ENCODE measurements at regions not wholly inside any gene's neighbourhood (a gene's known extent, or its start where the extent isn't known, plus 50 kb on each side); places are given as distances from the start of the nearest gene placed in this dataset.
"Not testable (repeated sequence)": the region's sequence is repeated elsewhere in the genome, so short reads cannot be mapped to it uniquely, and the experiment has no call there.

DNA sequence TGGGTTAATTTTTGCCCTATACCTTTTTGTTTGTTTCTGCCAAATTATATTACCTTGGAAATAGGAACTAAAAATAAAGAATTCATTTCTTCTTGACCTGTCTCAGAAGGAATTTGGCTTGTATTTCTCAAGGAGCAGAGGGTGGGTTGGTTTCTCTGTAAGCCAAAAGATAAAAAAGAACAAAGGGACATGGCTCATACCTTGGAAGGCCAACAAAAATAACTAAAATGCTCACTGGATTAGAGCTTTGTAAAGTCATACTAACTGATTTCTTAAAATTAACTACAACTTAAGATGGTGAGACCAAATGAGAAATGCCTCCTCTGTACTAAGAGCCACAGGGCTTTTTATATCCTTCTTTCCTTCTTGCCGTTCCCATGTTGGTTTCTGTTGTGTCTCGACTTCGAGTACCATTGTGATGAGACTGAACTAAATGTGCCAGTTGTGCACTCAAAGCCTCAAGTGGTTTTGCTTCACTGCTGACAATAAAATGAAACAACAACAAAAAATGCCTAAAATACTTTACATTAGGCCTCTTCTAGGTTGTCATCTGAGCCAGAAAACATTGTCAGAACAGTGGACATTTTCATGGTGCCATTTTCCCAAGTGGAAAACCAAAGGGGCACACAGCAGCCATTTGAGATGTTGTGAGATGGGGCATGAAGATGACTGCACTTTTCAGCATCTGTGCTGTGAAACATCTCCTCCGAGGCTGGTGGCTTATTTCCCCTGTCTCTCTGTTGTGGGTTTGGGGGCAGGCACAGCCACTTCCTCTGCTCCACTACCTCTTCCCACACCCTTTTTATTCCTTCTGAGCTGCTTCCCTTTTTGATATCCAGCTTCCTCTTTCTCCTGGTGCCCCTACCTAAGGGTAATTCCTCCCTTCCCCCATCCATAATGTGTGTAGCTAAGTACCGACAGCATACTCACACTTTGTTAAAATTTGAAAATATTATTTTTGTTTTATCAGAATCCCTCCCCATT is 51.8 kb upstream of the AGR3 start:
- DNase-seq (ENCODE audit: low read depth), result no peak

DNA sequence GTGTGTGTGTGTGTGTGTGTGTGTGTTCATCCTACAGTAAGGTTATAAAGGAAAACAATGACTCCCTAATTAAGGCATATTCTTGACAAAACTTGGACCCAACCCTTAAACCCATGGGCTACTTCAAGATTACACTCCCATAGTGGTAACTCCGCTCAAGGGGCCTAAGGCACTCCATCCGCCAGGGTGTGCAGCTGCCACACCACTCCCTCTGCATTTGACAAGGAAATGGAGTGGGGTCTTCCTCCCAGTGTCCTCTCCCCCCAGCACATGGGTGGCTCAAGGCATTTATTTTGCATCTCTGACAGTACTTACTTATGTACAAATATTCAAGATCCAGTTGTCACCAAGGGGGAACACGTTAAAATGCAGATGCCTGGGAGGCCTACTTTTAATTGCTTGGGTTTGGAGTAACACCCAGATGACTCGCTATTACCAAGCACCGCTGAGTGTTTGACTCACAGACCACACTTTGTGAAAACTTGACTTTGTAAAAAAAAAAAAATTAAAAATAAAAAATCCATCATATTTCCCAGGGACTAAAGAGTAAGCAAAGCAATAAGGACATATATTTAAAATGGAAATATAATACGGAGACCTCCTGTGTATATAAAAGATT is 53.0 kb upstream of the AGR3 start:
- peak; percentile 72 for DNase-seq (ENCODE audit: low read depth)

DNA sequence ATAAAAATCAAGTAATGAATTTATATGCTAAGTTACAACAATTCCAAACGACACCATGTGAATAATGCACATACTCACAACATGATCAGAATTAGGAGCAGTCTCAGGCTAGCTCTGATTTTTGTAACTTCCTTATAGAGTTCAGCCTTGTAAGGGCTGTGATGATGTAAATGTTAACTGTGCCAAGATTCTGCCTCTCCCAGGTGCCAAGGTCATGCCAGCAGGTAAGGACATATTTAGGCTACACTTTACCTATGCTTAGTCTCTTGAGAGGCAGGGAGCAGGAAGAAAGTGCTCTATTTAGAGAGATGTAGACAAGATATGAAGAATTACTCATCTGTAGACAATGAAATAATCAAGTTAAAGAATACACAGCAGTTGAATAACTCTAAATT is 53.6 kb upstream of the AGR3 start:
- peak; percentile 68 for DNase-seq (ENCODE audit: low read depth)

DNA sequence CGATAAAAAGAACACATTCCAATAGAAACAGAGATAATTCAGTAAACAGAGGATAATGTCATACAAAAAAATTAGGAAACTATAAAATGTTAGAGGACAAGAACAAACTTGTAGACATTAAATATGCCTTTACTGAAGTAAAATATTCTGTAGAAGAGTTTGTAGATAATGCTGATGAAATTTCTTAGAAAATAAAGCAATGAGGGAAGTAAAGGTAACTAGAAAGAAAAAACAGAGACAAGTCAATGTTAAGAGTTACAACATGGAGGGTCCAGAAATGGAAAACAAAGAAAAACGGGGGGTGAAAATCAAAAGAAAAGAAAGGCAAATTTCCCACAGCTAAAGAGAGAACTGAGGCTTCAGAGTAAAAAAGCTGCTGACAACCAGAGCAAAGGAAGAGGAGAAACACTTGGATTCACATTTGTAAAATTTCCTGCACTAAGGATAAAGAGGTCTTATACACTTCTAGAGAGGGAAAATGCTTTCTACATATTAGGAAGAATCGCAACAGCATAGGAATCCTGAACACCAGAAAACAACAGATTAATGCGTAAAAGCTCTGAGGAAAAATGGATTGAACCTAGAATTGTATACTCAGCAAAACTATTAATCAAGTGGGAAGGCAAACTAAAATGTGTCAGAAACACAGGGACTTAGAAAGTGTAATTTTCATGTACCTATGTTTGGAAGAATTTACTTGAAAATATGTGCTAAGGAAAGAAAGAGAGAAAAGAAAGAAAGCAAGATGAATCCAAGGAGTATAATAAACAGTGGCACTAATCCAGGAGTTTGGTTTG is 55.0 kb upstream of the AGR3 start:
- DNase-seq (ENCODE audit: low read depth), result no peak

DNA sequence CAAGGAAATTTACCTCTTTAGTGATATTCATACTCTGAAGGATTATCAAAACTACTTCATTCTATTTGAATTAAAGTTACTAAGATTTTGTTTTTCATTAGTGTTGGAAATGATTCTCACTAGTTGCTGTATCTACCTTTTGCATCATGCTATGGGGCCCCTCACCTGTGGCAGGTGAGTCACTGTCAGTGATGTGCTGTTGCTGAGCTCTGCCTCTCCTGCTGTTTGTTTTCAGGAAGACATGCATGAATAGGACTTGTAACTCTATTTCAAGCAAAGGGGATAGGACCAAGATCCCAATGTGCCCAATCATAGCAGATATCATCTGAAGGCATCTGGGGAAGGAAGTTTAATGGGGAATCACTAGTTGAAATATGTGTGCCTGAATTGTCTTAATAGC is 57.4 kb upstream of the AGR3 start:
- DNase-seq (ENCODE audit: low read depth), result no peak

DNA sequence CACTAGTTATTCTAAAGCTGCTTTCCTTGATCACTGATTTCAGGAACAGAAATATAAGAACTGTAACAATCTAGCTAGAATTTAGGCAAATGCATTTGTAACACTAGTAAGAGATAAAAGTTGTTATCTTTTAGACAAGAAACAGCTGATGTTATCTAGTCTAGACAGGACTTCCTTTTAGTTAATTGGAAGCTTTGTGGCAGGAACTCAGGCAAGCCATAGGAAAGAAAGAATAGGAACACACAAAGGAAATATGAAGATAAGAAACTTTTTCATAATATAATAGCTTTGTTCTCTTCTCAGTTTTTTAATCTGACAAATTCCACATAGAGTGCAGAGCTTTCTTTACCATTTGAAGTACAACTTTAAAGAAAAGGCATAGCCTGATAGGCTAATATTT is 59.0 kb upstream of the AGR3 start:
- no peak for DNase-seq (ENCODE audit: low read depth)

DNA sequence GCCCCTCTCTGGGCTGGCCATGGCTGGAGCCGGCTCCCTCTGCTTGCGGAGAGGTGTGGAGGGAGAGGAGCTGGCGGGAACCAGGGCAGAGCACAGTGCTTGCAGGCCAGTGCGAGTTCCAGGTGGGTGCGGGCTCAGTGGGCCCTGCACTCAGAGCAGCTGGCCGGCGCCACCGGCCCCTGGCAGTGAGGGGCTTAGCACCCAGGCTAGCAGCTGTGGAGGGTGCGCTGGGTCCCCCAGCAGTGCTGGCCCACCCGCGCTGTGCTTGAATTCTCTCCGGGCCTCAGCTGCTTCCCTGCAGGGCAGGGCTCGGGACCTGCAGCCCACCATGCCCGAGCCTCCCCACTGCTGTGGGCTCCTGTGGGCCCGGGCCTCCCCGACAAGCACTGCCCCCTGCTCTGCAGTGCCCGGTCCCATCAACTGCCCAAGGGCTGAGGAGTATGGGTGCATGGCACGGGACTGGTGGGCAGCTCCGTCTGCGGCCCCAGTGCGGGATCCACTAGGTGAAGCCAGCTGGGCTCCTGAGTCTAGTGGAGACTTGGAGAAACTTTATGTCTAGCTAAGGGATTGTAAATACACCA is 61.2 kb upstream of the AGR3 start:
- no peak for DNase-seq (ENCODE audit: low read depth)

DNA sequence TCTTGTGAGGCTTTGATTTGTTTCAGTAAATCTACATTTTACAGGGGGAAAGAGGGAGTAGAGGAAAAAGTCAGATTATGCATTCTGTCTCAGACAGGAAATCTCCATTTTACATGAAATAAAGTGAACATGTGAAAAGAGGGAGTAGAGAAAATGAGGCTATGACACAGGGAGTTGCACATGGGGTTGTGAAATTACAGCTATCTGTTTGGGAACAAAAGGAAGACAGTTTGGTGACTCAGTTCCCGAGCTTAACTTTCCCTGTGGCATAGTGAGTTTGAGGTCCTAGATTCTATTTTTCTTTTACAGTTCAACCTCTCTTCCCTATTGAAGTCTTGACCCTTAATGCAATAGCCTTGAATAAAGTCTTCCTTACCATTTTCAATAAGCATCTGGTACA is 63.2 kb upstream of the AGR3 start:
- no peak for DNase-seq (ENCODE audit: low read depth)

DNA sequence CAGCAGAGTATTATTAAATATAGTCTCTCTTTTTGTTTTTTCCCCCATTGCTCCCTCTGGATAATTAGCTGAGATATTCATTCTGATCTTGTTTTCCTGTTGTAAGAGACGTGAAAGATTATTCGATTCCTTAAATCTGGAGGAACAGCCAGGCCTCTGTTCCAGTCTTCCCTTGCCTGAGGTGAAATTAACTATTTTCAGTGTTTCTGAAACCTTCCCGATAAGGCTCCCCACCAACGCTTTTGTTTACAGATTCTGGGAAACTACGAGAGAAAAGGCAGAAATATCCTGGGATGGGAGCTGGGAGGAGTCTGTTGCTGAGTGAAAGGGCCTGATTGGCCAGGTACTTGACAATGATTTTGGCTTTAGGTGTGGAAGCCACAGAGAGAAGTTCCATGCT is 63.6 kb upstream of the AGR3 start:
- no peak for DNase-seq (ENCODE audit: low read depth)

DNA sequence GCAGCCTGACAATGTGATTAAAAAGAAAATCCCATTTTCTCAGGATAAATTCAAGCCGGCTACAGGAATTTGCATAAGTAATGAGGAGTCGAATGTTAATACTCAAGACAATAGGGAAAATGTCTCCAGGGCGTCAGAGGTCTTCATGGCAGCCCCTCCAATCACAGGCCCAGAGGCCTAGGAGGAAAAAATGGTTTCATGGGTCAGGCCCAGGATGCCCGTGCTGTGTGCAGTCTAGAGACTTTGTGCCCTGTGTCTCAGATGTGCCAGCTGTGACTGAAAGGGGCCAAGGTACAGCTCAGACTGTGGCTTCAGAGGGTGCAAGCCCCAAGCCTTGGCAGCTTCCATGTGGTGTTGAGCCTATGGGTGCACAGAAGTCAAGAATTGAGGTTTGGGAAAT is 66.3 kb upstream of the AGR3 start:
- DNase-seq (ENCODE audit: low read depth), result not testable (repeated sequence)

DNA sequence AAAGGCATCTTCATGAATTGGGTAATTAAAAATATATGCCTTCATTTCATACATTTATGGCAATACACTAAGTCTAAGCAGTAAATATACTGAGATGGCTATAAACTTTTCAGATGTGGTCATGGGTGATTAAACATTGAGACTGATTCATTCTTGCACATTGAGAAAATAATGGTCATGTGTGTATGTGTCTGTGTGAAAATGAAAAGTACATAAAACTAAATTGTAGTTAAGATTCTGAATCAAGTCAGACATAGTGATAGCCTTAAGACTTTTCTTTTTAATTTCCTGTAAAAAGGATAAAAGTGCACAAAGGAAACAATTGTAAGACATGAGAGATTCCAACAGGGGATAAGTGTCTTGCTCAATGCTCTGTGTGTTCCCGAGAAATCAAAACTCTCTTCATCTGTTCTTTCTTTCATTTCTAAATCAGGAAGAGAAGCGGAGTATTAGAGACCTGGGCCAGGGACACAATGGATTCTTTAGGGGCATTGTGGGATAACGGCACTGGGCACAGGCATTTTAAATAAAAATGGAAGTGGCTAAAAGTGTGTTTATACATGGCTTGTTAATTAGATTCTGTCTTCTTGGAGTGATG is 69.8 kb upstream of the AGR3 start:
- DNase-seq (ENCODE audit: low read depth), result peak; percentile 84

DNA sequence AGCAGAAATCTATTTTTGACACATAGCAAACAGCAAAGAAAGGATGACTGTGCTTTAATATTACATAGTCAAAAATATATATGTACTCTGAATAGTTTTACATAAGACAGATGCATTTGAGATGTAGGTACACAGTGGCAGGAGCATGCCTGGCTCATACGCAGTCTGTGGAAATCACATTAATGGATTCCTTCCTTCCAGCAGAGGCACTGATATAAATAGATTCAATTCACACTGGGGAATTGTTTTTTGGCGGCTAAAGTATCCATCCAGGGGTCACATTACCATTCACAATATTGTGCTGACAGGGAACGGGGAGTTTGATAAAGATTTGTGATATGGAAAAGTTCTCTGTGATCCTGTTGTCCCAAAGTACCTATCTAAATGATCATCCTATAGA is 72.5 kb upstream of the AGR3 start:
- no peak for DNase-seq (ENCODE audit: low read depth)

DNA sequence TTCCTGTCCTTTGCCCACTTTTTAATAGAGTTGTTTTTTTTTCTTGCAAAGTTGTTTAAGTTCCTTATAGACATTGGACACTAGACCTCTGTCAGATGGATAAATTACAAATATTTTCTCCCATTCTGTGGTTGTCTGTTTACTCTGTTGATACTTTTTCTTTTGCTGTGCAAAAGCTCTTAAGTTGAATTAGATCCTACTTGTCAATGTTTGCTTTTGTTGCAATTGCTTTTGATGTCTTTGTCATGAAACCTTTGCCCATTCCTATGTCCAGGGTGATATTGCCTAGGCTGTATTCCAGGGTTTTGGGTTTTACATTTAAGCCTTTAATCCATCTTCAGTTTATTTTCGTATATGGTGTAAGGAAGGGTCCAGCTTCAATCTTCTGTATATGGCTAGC is 76.9 kb upstream of the AGR3 start:
- DNase-seq (ENCODE audit: low read depth), result no peak

DNA sequence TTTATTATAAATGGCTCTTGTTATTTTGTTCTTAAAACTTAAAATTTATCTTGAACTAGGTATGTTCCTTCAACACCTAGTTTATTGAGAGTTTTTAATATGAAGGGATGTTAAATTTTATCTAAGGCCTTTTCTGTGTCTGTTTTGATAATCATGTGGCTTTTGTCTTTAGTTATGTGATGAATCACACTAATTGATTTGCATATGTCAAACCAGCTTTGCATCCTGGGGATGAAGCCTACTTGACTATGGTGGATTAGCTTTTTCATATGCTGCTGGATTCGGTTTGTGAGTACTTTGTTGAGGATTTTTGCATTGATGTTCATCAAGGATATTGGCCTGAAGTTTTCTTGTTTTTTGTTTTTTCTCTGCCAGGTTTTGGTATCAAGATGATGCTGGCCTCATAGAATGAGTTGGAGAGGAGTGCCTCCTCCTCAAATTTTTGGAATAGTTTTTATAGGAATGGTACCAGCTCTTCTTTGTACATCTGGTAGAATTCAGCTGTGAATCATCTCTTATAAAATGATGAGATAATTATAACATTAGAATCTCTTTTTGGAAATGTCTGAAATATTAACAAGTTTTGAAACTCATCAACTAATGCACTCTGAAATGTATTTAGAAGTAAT is 78.7 kb upstream of the AGR3 start:
- DNase-seq (ENCODE audit: low read depth), result no peak

DNA sequence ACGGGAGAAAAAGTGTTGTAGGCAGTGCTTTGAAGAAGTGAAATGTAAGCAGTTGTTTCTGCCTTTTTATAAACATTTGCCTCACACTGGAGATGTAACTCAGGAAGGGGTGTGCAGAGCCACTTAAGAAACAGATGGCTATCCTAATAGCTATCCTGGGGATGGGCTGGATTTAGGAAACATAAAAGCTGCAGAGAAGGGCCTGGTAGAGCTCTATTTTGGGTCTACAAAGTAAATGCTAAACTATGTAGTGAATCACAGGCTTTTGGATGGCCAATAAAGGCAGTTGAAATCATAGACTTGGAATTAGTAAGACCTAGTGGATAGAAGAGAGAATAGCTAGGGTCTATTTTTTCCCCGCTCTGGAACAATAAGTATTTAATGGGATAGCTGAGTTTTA is 79.9 kb upstream of the AGR3 start:
- DNase-seq (ENCODE audit: low read depth), result no peak

DNA sequence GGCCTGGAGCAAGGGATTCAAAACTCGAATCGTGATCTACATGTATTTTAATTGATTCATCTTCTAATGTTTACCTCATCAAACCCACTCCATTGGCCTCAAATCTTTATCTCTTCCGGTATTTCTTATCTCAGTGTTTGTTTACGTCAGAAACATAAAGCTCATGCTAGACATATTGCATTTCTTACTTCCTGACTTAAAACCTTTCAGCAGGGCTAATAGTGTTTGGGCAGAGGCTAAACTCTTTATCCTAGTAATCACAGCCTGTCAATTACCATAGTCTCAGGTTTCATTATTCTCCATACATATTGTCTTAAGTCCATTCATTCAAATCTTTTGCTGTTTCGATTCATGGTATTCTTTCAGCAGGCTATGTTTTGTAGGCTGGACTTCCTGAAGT is 81.3 kb upstream of the AGR3 start:
- DNase-seq (ENCODE audit: low read depth), result no peak

DNA sequence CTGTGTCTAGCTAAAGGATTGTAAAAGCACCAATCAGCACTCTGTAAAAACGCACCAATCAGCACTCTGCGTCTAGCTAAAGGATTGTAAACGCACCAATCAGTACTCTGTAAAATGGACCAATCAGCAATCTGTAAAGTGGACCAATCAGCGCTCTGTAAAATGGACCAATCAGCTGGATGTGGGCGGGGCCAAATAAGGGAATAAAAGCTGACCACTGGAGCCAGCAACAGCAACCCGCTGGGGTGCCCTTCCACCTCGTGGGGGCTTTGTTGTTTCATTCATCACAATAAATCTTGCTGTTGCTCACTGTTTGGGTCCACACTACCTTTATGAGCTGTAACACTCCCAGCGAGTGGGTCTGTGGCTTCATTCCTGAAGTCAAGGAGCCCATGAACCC is 83.9 kb upstream of the AGR3 start:
- not testable (repeated sequence) for DNase-seq (ENCODE audit: low read depth)

DNA sequence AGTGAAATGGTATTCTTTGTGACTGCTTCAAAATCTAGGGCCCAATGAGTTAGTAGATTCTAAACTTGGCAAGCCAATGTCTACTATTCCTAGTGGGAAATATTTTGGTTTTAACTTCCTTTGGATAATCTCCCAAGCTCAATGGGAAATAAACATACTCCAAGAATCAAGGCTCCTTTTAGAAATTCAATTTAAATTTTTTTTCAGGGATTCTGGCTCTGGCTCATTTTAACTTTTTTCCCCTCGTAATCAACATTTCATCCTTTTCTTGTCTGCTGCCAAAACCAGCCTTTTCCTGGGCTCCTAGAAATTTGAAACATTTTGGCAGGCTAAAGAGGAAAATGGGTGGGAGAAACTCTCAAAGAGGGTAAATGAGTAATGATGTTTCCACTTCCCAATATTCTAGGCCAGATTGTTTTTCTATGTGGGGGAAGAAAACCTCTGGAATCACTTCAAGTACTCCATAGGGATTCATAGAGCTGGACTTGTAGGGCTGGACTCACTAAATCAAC is 85.6 kb upstream of the AGR3 start:
- DNase-seq (ENCODE audit: low read depth), result peak; percentile 27

DNA sequence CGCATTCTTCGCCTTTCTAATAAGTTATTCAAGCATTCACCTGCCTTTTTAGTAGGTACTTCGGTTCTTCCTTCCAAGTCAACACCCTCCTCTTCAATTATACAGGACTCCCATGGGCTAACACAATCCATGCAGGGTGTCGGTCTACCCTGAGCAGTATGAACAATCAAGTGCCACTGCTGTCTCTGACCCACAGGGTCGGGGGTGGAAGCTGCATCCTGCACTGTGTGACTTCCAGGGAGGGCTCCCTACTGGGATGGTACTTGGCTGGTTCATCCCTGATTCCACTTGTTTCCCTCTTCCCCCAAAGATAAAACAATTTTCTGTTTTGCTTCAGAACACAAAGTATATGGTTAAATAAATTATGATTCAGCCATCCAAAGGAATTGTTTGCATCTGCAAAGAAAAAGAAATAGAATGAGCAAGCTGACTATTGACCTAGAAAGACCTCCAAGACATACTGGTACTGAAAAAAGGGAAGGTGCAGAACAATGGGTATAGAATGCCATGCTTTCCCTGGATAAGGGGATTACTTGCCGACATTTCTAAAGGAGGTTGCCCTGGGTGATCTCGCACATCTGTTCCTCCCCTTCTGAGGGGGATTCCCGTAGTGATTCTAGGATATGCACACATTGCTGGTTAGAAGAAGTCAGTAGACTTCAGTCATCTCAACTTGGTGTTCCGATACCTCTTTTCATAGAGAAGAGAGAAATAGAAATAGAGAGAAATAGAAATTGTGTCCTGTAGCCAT is 89.1 kb upstream of the AGR3 start:
- no peak for DNase-seq (ENCODE audit: low read depth)

DNA sequence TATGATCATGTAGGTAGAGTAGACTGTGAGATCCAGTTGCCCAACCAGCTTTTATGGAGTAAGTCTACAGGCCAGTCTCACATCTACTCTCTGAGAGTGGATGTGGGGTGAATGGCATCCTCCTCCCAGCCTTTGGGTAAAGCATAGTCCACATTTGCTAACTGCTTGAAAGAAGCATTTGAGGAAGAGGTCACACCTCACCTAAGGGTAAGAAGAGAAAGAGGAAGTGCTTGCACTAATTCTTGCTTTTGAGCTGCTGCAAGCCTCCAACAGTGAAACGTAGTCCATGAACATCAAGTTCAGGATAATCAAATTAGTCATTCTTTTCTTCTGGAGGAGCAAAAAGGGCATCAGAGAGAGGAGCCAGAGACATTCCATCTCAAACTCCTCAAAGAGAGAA is 93.9 kb upstream of the AGR3 start:
- no peak for DNase-seq (ENCODE audit: low read depth)

Data from renal cortical epithelial cell (primary cell).